Urothelium cell line (cell line): ENCODE measurements at regions not wholly inside any gene's neighbourhood (a gene's known extent, or its start where the extent isn't known, plus 50 kb on each side); places are given as distances from the start of the nearest gene placed in this dataset.

Source experiments
- DNase-seq: peaks from one replicate; pipeline ENCODE4 v3.0.0; 2011; ENCODE audit warnings: low spot score, mixed read lengths
- FAIRE-seq: peaks from 2 replicates; lab custom pipeline; 2011; peaks lifted over from hg19 to GRCh38; lab: Jason Lieb, UNC

DNA sequence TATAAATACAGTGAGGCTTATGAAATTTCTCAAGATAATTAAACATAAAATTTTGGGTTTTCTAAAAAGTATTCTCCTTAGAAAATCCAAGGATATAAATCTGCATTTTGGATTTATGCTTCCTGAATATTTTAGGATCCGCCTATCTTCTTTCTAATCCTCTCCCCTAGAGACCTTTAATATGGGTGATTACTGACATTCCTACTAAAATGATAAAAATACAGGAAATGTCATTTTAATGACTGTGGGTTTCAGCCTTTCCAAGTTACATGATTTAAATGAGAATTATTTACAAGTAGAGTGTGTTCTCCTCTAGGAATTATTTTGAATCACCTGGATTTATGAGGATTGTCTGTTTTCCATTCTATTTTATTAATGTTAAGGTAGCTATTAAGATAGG lies 150.4 kb downstream of the C7orf25 start:
- DNase-seq (no peak), FAIRE-seq (no peak)

DNA sequence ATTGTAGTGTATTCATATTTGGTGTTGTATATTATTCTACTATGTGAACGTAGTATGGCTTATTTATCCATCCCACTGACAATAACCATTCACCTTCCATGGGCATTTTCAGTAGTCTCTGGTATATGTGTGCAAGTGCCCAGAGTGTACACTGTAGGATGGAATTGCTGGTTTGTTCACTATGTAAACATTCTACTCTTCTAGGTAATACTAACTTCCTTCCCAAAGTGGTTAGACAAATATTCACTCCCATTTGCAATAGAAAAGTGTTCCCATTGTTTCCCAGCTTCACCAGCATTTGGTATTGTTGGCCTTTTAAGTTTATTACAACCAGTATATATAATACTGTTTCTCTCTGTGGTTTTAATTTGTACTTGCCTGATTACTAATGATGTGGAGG lies 153.7 kb downstream of the C7orf25 start:
- DNase-seq (no peak), FAIRE-seq (no peak)

DNA sequence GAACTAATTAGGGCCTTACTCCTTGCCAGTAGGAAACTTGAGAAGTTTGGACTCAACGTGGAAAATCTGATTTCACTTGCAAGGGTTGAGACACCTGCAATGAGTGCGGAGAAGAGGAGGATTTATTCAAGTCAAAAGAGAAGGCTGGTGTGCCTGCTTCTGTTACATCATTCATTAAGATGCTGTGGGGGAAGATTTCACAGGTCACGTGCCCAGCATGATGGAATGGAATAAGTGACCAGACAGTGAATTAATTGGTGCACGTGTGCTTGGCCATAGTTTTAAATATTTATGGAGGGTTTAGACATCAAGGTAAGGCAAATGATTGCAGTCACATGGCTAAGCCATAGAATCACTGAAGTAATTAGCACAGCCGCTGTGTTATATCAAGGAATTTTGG lies 155.0 kb downstream of the C7orf25 start:
- FAIRE-seq (no peak), DNase-seq (no peak)

DNA sequence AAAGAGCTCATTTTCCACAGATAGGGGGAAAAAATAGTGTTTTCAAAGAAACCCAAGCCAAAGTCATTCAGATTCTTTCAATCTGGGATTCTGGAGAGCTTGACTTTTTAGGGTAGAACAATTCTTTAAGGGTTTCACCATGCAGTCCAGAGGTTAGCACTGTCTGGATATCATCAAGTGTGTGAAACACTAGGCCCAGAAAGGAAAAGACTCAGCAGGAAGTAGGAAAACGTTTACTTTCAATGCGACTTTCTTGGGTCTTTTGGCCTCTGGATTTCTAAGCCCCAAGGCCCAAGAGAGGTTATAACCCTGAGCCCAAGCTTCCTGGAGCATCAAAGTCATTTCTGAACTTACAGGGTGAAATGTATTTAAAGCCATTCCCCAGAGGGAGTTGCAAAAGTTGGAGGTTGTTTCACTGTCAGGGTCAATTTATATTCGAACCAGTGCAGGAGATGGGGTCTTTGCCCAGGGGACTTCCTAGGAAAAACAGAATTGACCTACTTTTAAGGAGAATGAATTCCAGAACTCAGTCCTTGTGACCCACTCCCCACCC lies 158.0 kb downstream of the C7orf25 start:
- FAIRE-seq, result no peak
- DNase-seq, result no peak

DNA sequence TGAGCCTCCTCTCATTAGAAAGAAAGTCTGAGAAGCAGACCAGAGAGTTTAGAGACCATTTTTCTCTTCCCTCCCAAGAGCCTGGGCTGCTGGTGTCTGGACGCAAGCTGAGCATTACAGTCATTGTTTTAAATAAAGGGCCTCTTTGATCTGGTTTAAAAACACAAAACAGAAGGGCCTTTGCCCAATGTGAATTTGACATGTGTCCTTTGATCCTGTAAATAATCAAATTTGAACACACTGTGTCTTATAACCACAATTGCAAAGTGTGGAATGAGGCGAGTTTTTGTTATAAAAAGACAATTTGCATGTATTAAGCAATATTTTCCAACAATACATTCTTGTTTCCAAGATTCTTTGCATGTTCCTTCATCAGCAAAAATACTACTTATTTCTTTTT lies 158.5 kb downstream of the C7orf25 start:
- FAIRE-seq (no peak), DNase-seq (no peak)

DNA sequence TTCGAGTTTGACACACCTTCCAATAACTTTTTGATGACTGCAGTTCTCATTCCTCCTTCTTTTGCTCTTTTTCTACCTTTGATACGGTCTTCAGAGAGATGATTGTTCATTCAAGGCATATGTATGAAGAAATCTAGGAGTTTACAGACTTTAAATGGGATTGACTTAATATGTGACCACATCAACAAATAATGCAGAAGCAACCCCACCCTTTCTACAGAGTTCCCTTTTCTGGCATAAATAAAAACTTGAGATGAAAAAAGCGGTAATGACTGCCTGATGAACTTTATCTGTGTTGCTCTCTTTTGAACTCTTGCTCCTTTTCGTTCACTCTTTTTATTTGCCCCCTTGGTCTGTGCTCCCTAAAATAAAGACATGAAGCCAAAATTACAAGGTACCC lies 161.7 kb downstream of the C7orf25 start:
- DNase-seq (no peak), FAIRE-seq (no peak)

DNA sequence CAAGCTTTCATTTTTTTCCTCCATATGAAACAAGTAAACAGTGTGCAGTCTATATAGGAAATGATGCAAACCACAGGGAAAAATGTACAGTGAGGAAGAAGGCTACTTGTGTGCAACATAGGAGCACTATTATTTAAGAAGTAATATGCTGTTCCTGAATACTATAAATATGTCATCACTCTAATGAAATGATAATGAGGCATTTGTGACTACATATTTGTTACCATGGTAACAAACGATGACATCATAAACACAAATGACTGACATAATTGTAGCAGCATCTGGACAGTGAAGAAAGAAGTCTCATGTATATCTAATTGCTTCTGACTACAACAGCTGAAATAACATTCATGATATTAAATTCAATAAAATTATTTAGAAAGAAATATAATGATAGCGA lies 164.8 kb downstream of the C7orf25 start:
- no peak for FAIRE-seq

DNA sequence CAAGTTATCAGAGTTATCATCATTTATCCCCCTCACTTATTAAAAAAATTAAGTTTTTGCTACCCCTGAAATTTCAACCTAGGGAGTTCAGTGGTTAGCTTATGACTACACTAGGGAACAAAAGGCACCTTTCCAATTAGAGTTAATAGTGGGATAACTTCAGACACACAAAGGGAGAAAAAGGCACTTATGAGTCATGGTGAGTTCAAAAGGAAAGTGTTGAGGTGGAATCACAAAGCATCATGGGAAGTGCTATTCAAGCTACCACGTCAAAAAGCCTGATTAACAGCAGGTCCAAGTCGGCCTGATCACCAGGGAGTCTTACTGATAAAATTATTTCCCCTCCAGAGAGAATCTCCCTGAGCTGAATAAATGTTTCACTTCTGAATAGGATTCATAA lies 165.7 kb downstream of the C7orf25 start:
- FAIRE-seq, result no peak

More for the DNA sequence above, 164.8 kb downstream of the C7orf25 start:
- no peak for DNase-seq

DNA sequence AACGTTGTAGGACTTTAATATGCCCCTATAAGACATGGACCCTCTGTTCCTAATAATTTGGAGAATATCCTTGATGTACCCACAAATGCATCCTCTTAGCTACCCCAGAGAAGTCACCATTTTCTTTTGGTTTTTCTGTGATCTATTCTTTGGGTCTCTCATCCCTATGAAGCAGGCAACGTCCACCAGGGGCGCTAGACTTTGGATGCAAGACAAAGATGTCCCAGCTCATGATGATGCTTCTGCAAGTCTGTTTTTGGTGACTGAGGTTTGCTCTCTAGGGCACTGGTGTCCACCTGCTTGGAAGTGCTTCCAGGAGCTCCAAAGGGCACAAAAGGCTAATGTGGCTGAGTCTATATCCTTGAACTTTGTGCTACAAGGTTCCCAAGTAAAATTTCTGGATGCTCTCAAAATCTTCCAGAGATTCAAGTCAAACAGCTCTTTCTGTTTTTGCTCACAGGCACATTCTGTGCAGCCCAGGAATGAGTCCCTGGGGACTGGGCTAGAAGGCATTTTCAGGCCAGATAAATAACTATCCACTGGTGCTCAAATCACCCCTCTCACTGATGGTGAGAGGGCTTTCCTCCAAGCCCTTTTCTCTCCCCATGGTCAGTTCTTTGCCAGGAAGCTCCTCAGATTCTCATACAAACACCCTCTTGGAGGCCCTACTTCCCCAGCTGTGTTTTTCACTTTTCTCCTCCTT lies 166.4 kb downstream of the C7orf25 start:
- FAIRE-seq (no peak), DNase-seq (peak; percentile 17)

More for the DNA sequence above, 165.7 kb downstream of the C7orf25 start:
- no peak for DNase-seq

DNA sequence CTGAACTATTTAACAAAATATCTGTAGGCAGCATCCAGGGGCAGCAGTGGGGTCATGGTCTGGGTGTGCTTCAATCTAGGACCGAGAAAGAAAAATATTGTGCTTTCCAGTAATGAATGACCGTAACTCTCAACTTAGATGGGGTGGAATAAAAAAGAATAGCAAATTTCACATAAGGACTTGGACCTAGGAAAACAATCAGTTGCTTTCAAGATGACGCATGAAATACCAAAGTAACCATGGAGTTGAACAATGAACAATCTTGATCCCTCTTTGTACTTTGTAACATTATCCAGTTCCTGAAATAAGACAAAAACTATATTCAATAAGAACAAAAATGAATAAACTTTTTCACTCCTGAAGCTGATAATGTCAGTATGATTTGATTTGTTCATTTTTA lies 167.1 kb downstream of the C7orf25 start:
- no peak for DNase-seq
- no peak for FAIRE-seq

DNA sequence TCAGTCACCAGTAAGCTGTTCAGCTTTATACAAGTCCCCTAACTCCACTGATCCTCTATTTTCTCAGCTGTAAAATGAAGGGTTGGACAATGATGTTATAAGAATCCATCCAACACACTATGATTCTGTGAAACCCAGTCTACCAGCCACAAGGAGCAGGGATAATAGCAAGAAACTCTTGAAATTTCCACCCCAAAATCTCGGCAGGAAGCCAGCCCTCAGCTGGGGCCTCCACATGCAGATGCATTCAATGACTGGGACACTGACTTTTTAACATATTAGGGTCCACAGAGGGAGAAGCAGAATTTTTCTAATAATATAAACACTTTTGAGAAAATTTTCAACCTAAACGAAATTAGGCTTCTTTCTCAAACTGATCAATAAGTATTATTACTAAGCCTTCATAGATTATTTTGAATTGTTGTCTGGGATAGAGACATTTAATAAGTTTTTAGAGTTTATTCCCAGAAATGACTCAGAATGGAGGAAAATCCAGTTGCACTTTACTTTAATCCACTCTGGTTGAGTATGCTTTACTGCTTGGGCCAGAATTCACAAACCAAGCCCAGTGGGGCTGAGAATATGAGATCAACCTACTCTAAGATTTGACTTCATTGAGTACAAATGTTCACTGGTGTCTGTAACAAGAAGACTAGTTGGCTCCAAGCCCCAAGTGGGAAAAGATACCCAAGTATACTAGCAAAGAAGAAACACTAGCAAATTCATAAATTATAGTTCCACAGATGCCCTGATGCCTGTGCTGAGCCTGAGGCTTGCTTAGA lies 168.6 kb downstream of the C7orf25 start:
- FAIRE-seq, result no peak
- DNase-seq, result no peak

DNA sequence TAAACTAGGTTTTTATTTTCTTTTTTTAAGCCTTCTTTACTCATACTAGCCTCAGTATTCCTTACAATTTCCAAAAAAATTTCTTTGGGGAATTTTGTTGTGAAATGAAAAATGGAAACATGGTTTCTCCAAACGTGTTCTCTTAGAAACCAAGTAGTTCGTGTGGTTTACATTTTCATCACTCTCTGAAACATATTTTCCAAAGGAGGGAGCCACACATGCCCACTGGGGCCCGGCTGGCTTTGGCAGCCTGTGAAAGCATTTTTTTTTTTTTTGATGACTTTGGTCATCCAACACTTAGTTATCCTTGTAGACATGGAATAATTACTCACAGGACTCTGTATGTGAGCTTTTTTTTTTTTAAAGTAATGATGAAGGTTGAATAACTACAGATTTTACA lies 169.6 kb downstream of the C7orf25 start:
- DNase-seq, result no peak
- no peak for FAIRE-seq

DNA sequence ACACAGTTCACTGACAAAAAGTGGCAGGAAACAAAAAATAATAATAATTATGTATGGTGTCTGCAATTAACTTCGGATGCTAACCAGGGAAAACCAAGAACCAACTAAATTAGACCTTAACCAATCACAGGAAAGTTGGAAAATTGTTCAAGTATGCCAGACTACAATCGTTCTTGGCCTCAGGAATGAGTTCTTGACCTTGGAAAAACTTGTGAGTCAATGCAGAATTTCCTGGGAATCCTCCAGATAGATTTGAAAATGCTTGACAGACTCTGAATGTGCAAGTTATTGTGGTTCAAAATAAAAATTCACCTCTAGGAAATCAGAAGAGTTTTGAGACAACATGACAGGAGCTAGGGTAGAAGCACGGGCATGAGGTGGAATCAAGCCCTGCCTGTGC lies 171.5 kb downstream of the C7orf25 start:
- no peak for FAIRE-seq

DNA sequence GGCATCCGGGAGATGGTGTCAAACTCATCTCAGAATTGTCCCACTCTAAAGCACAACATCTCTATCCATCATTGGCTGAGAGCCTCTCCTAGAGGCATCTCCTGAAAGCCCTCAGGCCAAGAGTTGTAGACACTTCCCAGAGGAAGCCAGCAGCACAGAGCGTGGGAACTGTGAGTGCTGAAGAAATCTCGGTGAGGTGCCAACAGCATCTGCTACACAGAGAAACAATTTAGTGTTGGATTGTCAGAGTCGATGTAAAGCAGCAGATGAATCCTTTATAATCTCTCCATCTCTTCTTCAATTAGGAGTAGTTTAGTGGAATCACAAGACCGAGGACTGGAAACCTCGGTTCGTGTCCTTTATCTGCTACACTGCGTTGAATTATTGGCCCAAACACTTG lies 172.2 kb downstream of the C7orf25 start:
- FAIRE-seq (no peak), DNase-seq (no peak)

More for the DNA sequence above, 171.5 kb downstream of the C7orf25 start:
- DNase-seq, result no peak

DNA sequence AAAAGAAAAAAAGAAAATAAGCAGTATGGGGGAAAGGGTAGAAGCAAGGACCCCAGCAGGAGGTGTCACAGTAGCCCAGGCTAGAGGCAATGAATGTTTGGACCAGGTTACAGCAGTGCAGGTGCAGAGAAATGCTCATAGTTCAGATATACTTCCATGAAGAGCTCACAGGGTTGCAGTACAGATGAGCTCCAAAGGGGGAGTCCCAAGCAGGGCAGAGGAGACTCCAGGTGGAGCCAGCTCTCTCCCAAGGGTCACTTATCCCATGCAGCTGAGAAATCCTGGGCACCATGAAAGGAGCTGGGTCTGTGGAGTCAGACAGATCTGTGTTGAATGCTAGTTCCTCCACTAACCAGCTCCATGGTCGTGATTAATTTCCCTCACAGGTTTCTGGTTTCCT lies 174.9 kb downstream of the C7orf25 start:
- DNase-seq, result no peak
- no peak for FAIRE-seq

DNA sequence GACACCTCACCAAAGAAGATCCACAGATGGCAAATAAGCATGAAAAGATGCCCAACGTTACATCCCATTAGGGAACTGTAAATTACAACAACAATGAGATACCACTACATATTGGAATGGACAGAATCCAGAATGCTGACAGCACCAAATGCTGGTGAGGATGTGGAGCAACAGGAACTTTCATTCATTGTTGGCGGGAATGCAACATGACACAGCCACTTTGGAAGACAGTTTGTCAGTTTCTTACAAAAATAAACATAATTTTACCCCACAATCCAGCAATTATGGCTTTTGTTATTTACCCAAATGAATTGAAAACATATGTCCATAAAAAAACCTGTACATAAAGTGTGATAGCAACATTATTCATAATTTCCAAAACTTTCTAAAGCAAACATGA lies 176.8 kb downstream of the C7orf25 start:
- no peak for FAIRE-seq

DNA sequence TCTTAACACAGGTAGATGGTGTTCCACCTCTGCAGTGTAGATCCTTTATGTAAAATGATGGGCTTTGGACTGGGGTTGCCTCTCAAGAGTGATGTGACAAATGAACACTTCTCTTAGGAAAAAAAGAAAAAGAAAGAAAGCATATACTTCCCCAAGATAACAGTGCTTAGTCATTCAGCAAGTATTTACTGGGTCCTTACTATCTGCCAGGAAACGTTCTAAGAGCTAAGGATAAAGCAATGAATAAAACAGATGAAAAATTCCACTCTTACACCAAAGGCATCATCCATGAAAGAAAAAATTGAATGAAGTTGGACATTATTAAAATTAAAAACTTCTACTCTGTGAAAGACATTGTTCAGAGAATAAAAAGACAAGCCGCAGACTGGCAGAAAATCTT lies 177.3 kb downstream of the C7orf25 start:
- FAIRE-seq (no peak), DNase-seq (peak; percentile 18)

More for the DNA sequence above, 176.8 kb downstream of the C7orf25 start:
- DNase-seq, result no peak

DNA sequence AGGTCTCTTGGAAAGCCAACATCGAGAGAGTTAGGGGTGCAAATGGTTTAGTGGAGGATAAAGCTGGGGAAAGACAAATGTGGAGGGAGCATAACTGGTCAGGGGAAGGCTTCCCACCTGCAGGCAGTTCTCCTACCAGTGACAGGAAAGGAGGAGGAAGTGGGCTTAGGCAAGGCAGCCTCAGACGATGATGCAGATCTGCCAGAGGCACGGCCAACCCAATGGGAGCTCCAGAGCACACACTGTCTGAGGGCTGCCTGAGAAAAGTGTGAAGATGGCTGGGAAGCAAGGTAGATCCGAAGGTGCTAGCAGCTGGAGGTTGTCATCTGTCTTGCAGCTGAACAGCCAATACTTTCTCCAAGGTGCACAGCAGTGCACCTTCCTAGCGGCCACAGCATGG lies 178.8 kb downstream of the C7orf25 start:
- peak; percentile 20 for FAIRE-seq
- DNase-seq, result no peak

DNA sequence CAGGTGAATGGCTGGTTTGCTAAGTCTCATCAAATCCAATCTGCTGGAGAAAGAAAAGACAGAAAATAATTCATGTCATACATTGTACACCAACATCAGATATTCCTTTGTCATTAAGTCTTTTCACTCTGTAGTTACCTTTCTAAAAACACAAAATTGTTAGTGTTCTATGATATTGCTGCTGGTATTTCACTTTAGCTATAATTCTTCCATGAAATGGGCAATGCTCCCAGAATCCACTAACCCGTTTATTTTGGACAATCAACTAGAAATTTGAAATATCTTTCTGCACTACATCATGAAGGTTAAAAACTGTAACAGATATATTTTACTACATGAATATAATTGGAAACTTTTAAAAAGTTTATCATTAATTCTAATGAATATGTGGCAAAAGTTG lies 181.3 kb downstream of the C7orf25 start:
- FAIRE-seq (no peak), DNase-seq (no peak)

DNA sequence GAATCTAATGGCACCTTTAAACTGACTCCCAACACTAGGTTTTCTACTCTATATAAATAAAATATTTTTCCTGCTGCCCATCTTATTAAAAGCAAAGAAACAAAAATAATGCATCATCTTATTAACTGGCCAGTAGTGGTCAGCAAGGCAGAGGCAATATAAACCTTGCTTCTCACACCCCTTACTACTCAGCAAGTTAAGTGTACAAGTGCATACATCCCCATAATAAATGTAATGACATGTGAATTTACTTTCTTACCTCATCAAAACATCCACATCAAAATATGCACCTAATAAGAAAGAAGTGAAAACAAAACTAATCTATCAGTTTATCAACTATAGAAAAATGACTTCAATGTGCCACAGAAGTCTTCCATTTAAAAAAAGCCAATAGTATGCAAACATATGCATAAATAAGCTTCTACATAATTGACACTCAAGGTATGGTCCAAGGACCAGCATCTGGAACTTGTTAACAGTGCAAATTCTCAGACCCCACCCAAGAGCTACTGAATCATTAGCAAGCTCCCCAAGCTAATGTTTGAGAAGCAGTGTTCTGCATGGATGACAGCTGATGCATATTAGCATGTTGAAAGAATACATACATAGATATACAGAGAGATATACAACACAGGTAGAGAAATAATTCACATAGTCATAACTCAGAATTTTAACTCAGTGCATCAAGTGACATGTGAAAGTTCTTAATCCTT lies 182.7 kb downstream of the C7orf25 start:
- DNase-seq, result no peak
- peak; percentile 62 for FAIRE-seq

DNA sequence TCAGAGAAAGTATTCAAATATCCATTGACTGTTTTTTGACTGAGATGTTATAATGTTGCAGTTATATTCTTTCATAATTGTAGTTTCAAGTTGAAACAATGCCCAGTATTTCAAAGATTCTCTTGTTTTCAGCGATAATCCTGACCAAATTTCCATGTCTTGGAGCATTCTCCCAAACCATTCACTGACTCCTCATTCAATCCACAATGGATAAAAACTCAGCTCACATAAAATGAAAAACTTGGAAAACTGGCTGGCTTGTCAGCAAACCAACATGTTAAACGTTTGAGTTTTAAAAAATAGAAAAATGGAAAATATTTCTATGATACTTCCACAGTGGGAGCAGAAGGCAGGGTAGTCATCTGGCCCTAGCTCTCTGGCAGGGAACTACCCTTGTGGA lies 184.4 kb downstream of the C7orf25 start:
- no peak for DNase-seq
- no peak for FAIRE-seq
